Panc1 (cell line): ENCODE measurements at regions not wholly inside any gene's neighbourhood (a gene's known extent, or its start where the extent isn't known, plus 50 kb on each side); places are given as distances from the start of the nearest gene placed in this dataset.

Source experiments
- ATAC-seq: fragments of 200-7000 bp; cut with Tn5 transposase; 2 replicates; pipeline ENCODE4 v1.9.1; 2020; ENCODE audit warnings: mild to moderate bottlenecking, moderate library complexity
- BruUV-seq: library from RNA; stranded (reverse); fragments of 400-500 nt; replicated peaks from 2 replicates; lab custom pipeline; 2021; lab: Mats Ljungman, UMichigan
- CTCF ChIA-PET: fragments of 300-600 bp; sonication (Branson Sonifier 250); formaldehyde crosslinking; loops from one replicate; lab custom pipeline; 2022; ENCODE audit warnings: antibody characterized with exemption; lab: Charles Lee
- POLR2A ChIA-PET: fragments of 300-600 bp; sonication (Branson Sonifier 250); formaldehyde crosslinking; loops from one replicate; lab custom pipeline; 2022; ENCODE audit warnings: antibody characterized with exemption; lab: Charles Lee
- DNase-seq: peaks from one replicate; pipeline ENCODE4 v3.0.0-alpha.2; 2010; ENCODE audit warnings: low read depth, low spot score
- H3K27ac ChIP-seq: 2 replicates; pipeline ENCODE4 v1.5.1; 2011; ENCODE audit warnings: mild to moderate bottlenecking, low read length, inconsistent platforms
- H3K27me3 ChIP-seq: fragments of 200-500 bp; sonication (Bioruptor generic); 2 replicates; pipeline ENCODE4 v1.6.0; 2014; ENCODE audit warnings: low read length, inconsistent platforms; ENCODE audit not compliant: control insufficient read depth, insufficient read depth
- H3K36me3 ChIP-seq: fragments of 200-500 bp; sonication (Bioruptor generic); 2 replicates; pipeline ENCODE4 v1.5.1; 2014; ENCODE audit warnings: inconsistent platforms, mild to moderate bottlenecking, low read length, moderate library complexity; ENCODE audit not compliant: control insufficient read depth, insufficient read depth
- H3K4me1 ChIP-seq: 2 replicates; pipeline ENCODE4 v1.5.1; 2011; ENCODE audit warnings: inconsistent platforms, mild to moderate bottlenecking, low read length, moderate library complexity; ENCODE audit not compliant: control insufficient read depth, insufficient read depth
- H3K4me3 ChIP-seq, 2 experiments: 2 replicates each; pipeline ENCODE4 v1.5.1; 2011 to 2012; ENCODE audit warnings: low read depth in 2 of 2, low read length in 2 of 2, mild to moderate bottlenecking in 2 of 2, inconsistent platforms in 1 of 2, moderate library complexity in 1 of 2
- H3K9me3 ChIP-seq: fragments of 200-500 bp; sonication (Bioruptor generic); 2 replicates; pipeline ENCODE4 v1.5.1; 2014; ENCODE audit warnings: low read depth, mild to moderate bottlenecking, inconsistent platforms, low read length, moderate library complexity; ENCODE audit not compliant: control insufficient read depth, insufficient read depth
- CTCF ChIP-seq: fragments of 450-650 bp; IDR thresholded peaks from 2 replicates; pipeline ENCODE4 v1.5.1; 2017; ENCODE audit warnings: mild to moderate bottlenecking
- POLR2AphosphoS5 ChIP-seq: IDR thresholded peaks from 2 replicates; pipeline ENCODE4 v1.6.1; 2012; ENCODE audit warnings: mild to moderate bottlenecking, low read depth, low read length, moderate library complexity
- REST ChIP-seq, 2 experiments: IDR thresholded peaks; 2 replicates each; pipeline ENCODE4 v1.6.1; 2011 to 2012; ENCODE audit warnings: low read depth in 2 of 2, control low read depth in 1 of 2, low read length in 1 of 2, mild to moderate bottlenecking in 1 of 2, moderate library complexity in 1 of 2; ENCODE audit not compliant: insufficient read depth in 1 of 2
- SIN3A ChIP-seq: IDR thresholded peaks from 2 replicates; pipeline ENCODE4 v1.6.1; 2012; ENCODE audit warnings: low read depth, mild to moderate bottlenecking, low read length, moderate library complexity, borderline replicate concordance; ENCODE audit not compliant: insufficient read depth
- TCF7L2 ChIP-seq: IDR thresholded peaks from 2 replicates; pipeline ENCODE4 v1.6.1; 2011; ENCODE audit warnings: mild to moderate bottlenecking, low read depth, low read length, inconsistent platforms
- in situ Hi-C: cut with HindIII; loops from 2 replicates; pipeline ENCODE4 v1.10.0; 2016; ENCODE audit warnings: low sequenced_read_pairs, low pct_unique_long_range_greater_than_20kb
- intact Hi-C: fragments of 100-400 bp; cut with micrococcal nuclease; formaldehyde crosslinking; loops from one replicate; pipeline ENCODE4 v1.10.0; 2022; ENCODE audit not compliant: unreplicated experiment

- Histone ChIP-seq H3K36me3 (no peaks in the 10 kb centered on the region), H3K27ac (no peak overlapping the region), H3K4me1 (no peaks in the 10 kb centered on the region), H3K27me3 (no peaks in the 10 kb centered on the region), H3K4me3 (no peak overlapping the region), H3K9me3 (no peaks in the 10 kb centered on the region)
- ChIA-PET CTCF (no interaction called here), POLR2A (no interaction called here)
- intact Hi-C loops, result no loop called here
- no TSS peak for BruUV-seq
- ATAC-seq (no peak), DNase-seq (no peak)
- in situ Hi-C loops, result no loop called here
- no peak for TF ChIP-seq SIN3A
- no peak for TF ChIP-seq TCF7L2
- TF ChIP-seq REST (IDR thresholded peaks at IDR 0.05; ENCODE audit: insufficient read depth in 1 of 2, low read depth in 2 of 2, low read length in 1 of 2), result no peak
- TF ChIP-seq POLR2AphosphoS5, result no peak
- TF ChIP-seq CTCF, result no peak
These were observed 745.0 kb upstream of the AUTS2 start for GRCh38 chr7:68853254-68853653.

- intact Hi-C loops (no loop called here), in situ Hi-C loops (no loop called here)
- Histone ChIP-seq H3K36me3 (no peaks in the 10 kb centered on the region), H3K4me3 (no peak overlapping the region), H3K4me1 (no peaks in the 10 kb centered on the region), H3K27me3 (no peaks in the 10 kb centered on the region), H3K27ac (no peak overlapping the region), H3K9me3 (no peaks in the 10 kb centered on the region)
- no TSS peak for BruUV-seq
- POLR2A ChIA-PET, result no interaction called here
- no peak for TF ChIP-seq SIN3A
- TF ChIP-seq CTCF, result no peak
- TF ChIP-seq REST (IDR thresholded peaks at IDR 0.05; ENCODE audit: insufficient read depth in 1 of 2, low read depth in 2 of 2, low read length in 1 of 2), result no peak
- TF ChIP-seq TCF7L2, result no peak
- no peak for TF ChIP-seq POLR2AphosphoS5
- no peak for ATAC-seq
- CTCF ChIA-PET, result no interaction called here
- no peak for DNase-seq
These were observed 740.7 kb upstream of the AUTS2 start for GRCh38 chr7:68857571-68857970.
